B cell (primary cell): ENCODE measurements at regions not wholly inside any gene's neighbourhood (a gene's known extent, or its start where the extent isn't known, plus 50 kb on each side); places are given as distances from the start of the nearest gene placed in this dataset.

Experiments used
- ATAC-seq: fragments of 200-7000 bp; cut with Tn5 transposase; one replicate; pipeline ENCODE4 v1.10.0; 2021; ENCODE audit warnings: low read depth, mild to moderate bottlenecking, moderate number of reproducible peaks, moderate library complexity
- CTCF ChIA-PET: fragments of 350-600 bp; sonication (Branson Sonifier 250); formaldehyde crosslinking; loops from one replicate; lab custom pipeline; 2021; ENCODE audit warnings: antibody characterized with exemption, inconsistent platforms; lab: Charles Lee
- POLR2A ChIA-PET: fragments of 350-600 bp; sonication (Branson Sonifier 250); formaldehyde crosslinking; loops from one replicate; lab custom pipeline; 2021; ENCODE audit warnings: antibody characterized with exemption; lab: Charles Lee
- DNase-seq: peaks from one replicate; pipeline ENCODE4 v3.0.0; 2013
- H2AFZ ChIP-seq: 2 replicates; pipeline ENCODE4 v1.6.1; 2012; ENCODE audit warnings: mild to moderate bottlenecking, low read depth, low read length; ENCODE audit not compliant: insufficient read depth, poor library complexity, severe bottlenecking
- H3K27ac ChIP-seq, 2 donors: 1 replicate in 1 of 2; 2 replicates in 1 of 2; pipeline ENCODE4 v1.5.1; 2012 to 2013; ENCODE audit warnings: low read length in 2 of 2, mild to moderate bottlenecking in 2 of 2, moderate library complexity in 1 of 2
- H3K27me3 ChIP-seq, 4 experiments: fragments of 200-600 bp in 1 of 4; sonication (generic) in 1 of 4; replicated peaks in 1 of 4; 1 replicate in 2 of 4; 2 replicates in 2 of 4; pipeline versions ENCODE4 v1.6.1 to v1.7.0; 2013 to 2016; ENCODE audit warnings: low read length in 3 of 4, mild to moderate bottlenecking in 2 of 4, mixed read lengths in 1 of 4, moderate library complexity in 1 of 4; ENCODE audit not compliant: insufficient read depth in 4 of 4, control insufficient read depth in 3 of 4; ENCODE audit errors: control extremely low read depth in 1 of 4
- H3K36me3 ChIP-seq, 2 experiments: replicated peaks in 1 of 2; 1 replicate in 1 of 2; 2 replicates in 1 of 2; pipeline versions ENCODE4 v1.6.1 to v1.7.1; 2013; ENCODE audit warnings: low read length in 1 of 2; ENCODE audit not compliant: insufficient read depth in 2 of 2, control insufficient read depth in 1 of 2; ENCODE audit errors: control extremely low read depth in 1 of 2, extremely low read depth in 1 of 2
- H3K4me1 ChIP-seq, 2 donors: fragments of 200-600 bp in 1 of 2; sonication (generic) in 1 of 2; 1 replicate in 1 of 2; 2 replicates in 1 of 2; pipeline versions ENCODE4 v1.5.1 to v1.6.1; 2013 to 2017; ENCODE audit warnings: low read length in 2 of 2; ENCODE audit not compliant: control insufficient read depth in 2 of 2, insufficient read depth in 2 of 2
- H3K4me2 ChIP-seq: replicated peaks from 2 replicates; pipeline ENCODE3; 2012; ENCODE audit warnings: mild to moderate bottlenecking, low read depth, low read length; ENCODE audit not compliant: poor library complexity, severe bottlenecking
- H3K4me3 ChIP-seq, 5 experiments: fragments of 200-600 bp in 1 of 5; sonication (generic) in 1 of 5; 1 replicate in 3 of 5; 2 replicates in 2 of 5; pipeline versions ENCODE4 v1.5.1 to v1.7.0; 2011 to 2016; ENCODE audit warnings: low read length in 4 of 5, mild to moderate bottlenecking in 4 of 5, low read depth in 2 of 5, control low read depth in 1 of 5, moderate library complexity in 1 of 5; ENCODE audit not compliant: insufficient read depth in 1 of 5; ENCODE audit errors: control extremely low read depth in 1 of 5, extremely low read depth in 1 of 5
- H3K79me2 ChIP-seq: fragments of 200-600 bp; sonication (generic); one replicate; pipeline ENCODE4 v1.6.0; 2016; ENCODE audit warnings: low read length; ENCODE audit not compliant: control insufficient read depth, insufficient read depth
- H3K9ac ChIP-seq: fragments of 200-600 bp; sonication (generic); 2 replicates; pipeline ENCODE4 v1.6.1; 2017; ENCODE audit warnings: mild to moderate bottlenecking, low read length, moderate library complexity
- H3K9me3 ChIP-seq, 3 donors: one replicate each; pipeline versions ENCODE4 v1.6.1 to v1.7.1; 2013; ENCODE audit warnings: low read length in 2 of 3; ENCODE audit not compliant: control insufficient read depth in 2 of 3, insufficient read depth in 1 of 3; ENCODE audit errors: control extremely low read depth in 1 of 3
- H4K20me1 ChIP-seq: 2 replicates; pipeline ENCODE4 v1.6.0; 2012; ENCODE audit warnings: mild to moderate bottlenecking, low read length; ENCODE audit not compliant: insufficient read depth, control insufficient read depth, poor library complexity, severe bottlenecking
- H3K27ac Mint-ChIP-seq: one replicate; pipeline ENCODE4 v1.8.0; 2021; ENCODE audit warnings: mixed read lengths
- H3K27me3 Mint-ChIP-seq: one replicate; pipeline ENCODE4 v1.8.0; 2021; ENCODE audit warnings: mixed read lengths
- H3K4me1 Mint-ChIP-seq: one replicate; pipeline ENCODE4 v1.8.0; 2021; ENCODE audit warnings: mixed read lengths
- H3K4me3 Mint-ChIP-seq: one replicate; pipeline ENCODE4 v1.8.0; 2021; ENCODE audit warnings: mixed read lengths
- H3K9me3 Mint-ChIP-seq: one replicate; pipeline ENCODE4 v1.8.0; 2022; ENCODE audit warnings: mixed read lengths; ENCODE audit not compliant: insufficient read depth
- CTCF ChIP-seq: fragments of 200-600 bp; IDR thresholded peaks from one replicate; pipeline ENCODE4 v1.8.0; 2022; ENCODE audit warnings: antibody characterized with exemption, mild to moderate bottlenecking
- EZH2 ChIP-seq: IDR thresholded peaks from 2 replicates; pipeline ENCODE4 v1.6.1; 2012; ENCODE audit warnings: borderline replicate concordance, low read depth, mild to moderate bottlenecking, moderate library complexity, low read length; ENCODE audit not compliant: insufficient read depth, poor library complexity, severe bottlenecking
- WGBS: methylation state at CpG from one replicate; pipeline ENCODE4 v1.1.5; 2013; ENCODE audit warnings: missing lambda C conversion rate; ENCODE audit not compliant: insufficient coverage; 5-methylcytosine and 5-hydroxymethylcytosine counted together
- intact Hi-C: fragments of 100-400 bp; cut with micrococcal nuclease; formaldehyde crosslinking; loops from one replicate; pipeline ENCODE4 v1.10.0; 2022

GRCh38 chr6:134816780-134817179 is 133.1 kb downstream of the ALDH8A1 start:
- H3K9me3 ChIP-seq: no peaks in the 10 kb centered on the region

GRCh38 chr6:134816300-134816699 is 133.6 kb downstream of the ALDH8A1 start:
- H3K27ac ChIP-seq: no peak overlapping the region
- H4K20me1 ChIP-seq: no peaks in the 10 kb centered on the region
- intact Hi-C loops: no loop called here
- no peaks in the 10 kb centered on the region for H3K79me2 ChIP-seq
- Mint-ChIP-seq H3K4me1 (no peaks in the 10 kb centered on the region), H3K4me3 (no peak overlapping the region), H3K27me3 (no peaks in the 10 kb centered on the region), H3K27ac (no peak overlapping the region), H3K9me3 (no peaks in the 10 kb centered on the region)
- no peaks in the 10 kb centered on the region for H3K9me3 ChIP-seq
- no peak for TF ChIP-seq CTCF
- H3K27me3 ChIP-seq: no peaks in the 10 kb centered on the region
- ATAC-seq (no peak), DNase-seq (no peak)
- ChIA-PET CTCF (interaction anchor here (1.0 to 1.4 kb wide), 2 partner anchors 9 to 176 kb away, joined by 3 to 4 read pairs; no protein-coding TSS in a partner anchor), POLR2A (no interaction called here)
- H3K36me3 ChIP-seq: no peaks in the 10 kb centered on the region
- no peak overlapping the region for H3K9ac ChIP-seq
- H3K4me3 ChIP-seq: no peak overlapping the region
- 0% methylated on average over 1 of the region's 1 CpG for WGBS
- H3K4me2 ChIP-seq: no peak overlapping the region
- H3K4me1 ChIP-seq: no peaks in the 10 kb centered on the region
- no peak overlapping the region for H2AFZ ChIP-seq

More at GRCh38 chr6:134816780-134817179, 133.1 kb downstream of the ALDH8A1 start:
- no peak overlapping the region for H3K4me2 ChIP-seq
- no peak overlapping the region for H3K4me3 ChIP-seq
- WGBS: 95% methylated on average over 3 of the region's 3 CpGs
- Mint-ChIP-seq H3K4me1 (no peaks in the 10 kb centered on the region), H3K9me3 (no peaks in the 10 kb centered on the region), H3K27ac (no peak overlapping the region), H3K4me3 (no peak overlapping the region), H3K27me3 (no peaks in the 10 kb centered on the region)
- H3K79me2 ChIP-seq: no peaks in the 10 kb centered on the region
- no peaks in the 10 kb centered on the region for H3K4me1 ChIP-seq
- TF ChIP-seq EZH2 (no peak), CTCF (no peak)
- ChIA-PET CTCF (interaction anchor here (1.0 to 1.4 kb wide), 2 partner anchors 8 to 176 kb away, joined by 3 to 4 read pairs; no protein-coding TSS in a partner anchor), POLR2A (no interaction called here)
- H3K36me3 ChIP-seq: no peaks in the 10 kb centered on the region
- DNase-seq (no peak), ATAC-seq (no peak)
- H2AFZ ChIP-seq: no peak overlapping the region
- no peak overlapping the region for H3K27ac ChIP-seq
- no peaks in the 10 kb centered on the region for H4K20me1 ChIP-seq
- no peaks in the 10 kb centered on the region for H3K27me3 ChIP-seq
- no peak overlapping the region for H3K9ac ChIP-seq
- intact Hi-C loops: no loop called here
